NCI-H2227 (cell line): ENCODE measurements at regions not wholly inside any gene's neighbourhood (a gene's known extent, or its start where the extent isn't known, plus 50 kb on each side); places are given as distances from the start of the nearest gene placed in this dataset.
A peak's percentile ranks its signal among the peaks of the same experiment; 100 is the strongest.

Experiments used
- DNase-seq: peaks from one replicate; lab custom pipeline; 2025; ENCODE audit not compliant: unreplicated experiment; lab: John Stamatoyannopoulos, UW

GRCh38 chr2:79359419-79359818, 153.4 kb upstream of the CTNNA2 start:
- no peak for DNase-seq

DNA sequence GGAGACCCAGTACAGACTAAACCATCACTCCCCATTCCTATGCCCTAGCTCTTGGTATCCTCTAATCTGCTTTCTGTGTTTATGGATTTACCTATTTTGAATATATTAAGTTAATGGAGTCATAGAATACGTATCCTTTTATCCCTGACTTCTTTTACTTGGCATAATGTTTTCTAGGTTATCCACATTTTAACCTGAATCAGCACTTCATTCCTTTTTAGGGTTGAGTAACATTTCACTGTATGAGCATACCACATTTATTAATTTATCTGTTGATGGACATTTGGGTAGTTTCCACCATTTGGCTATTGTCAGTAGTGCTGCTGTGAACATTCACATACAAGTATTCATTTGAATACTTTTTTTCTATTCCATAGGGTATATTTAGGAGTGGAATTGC, 157.3 kb upstream of the CTNNA2 start:
- DNase-seq = no peak

DNA sequence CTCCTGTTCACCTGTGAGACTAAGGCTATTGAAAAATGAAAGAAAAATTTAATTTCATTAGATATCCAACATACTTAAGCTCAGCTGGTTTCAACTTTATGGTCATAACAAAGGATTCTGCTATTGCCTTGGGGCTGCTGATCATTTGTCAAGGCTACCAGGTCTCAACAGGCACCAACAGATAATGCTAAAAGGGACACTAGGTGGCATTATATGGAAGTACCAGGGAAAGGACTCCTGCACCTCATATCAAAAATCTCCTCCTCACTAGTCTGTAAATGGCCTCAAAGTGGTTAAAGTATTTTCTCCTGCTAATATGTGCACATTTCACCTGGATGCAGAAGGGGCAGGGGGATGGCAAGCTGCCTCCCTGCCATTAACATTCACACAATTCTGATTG, 167.9 kb upstream of the REG3A start:
- DNase-seq = no peak

GRCh38 chr2:79320871-79321270, 161.3 kb upstream of the REG3A start:
- no peak for DNase-seq

GRCh38 chr2:79294994-79295393, 135.4 kb upstream of the REG3A start:
- no peak for DNase-seq

DNA sequence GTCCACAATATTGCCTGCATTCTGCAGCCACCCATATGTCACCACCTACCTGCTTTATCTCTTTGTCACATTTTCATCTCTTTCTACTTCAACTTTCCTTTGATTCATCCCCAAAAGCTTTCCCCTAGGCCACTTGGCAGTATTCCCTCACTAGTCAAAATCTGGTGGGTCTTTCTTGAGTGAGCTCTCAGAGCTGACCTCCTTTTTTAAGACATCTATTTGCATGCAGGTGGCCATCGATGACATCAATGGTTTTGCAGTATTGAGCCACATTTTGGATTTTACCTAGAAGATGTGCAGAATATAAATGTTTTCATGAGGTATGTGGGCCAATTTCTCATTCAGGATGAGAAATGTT, 133.4 kb upstream of the REG3A start:
- no peak for DNase-seq

GRCh38 chr2:79292239-79292957, 132.8 kb upstream of the REG3A start:
- peak; percentile 20 for DNase-seq

- DNase-seq = no peak
Observed at GRCh38 chr2:79275863-79276262, 116.3 kb upstream of the REG3A start.

- no peak for DNase-seq
Observed at GRCh38 chr2:79275197-79275596, 115.6 kb upstream of the REG3A start.

GRCh38 chr2:79272616-79273015, 113.1 kb upstream of the REG3A start:
- no peak for DNase-seq

DNA sequence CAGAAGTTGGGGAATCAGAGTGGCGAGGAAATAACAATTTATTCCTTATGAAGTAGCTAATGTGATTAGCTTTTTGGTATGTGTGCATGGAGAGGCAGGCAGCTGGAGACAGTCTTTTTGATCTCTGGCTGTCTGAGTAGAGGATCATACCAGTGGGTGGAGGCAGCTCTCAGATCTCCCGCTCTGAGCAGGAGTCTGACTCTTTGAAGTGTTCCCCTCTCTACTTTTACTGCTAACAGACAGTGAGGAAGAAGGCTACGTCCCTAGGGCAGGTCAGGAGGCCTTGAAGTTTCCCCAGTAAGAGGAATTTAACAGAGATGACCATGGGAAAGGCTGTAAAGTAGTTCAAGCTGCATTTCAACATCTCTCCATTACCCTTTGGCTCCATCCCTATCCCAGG, 111.9 kb upstream of the REG3A start:
- no peak for DNase-seq

- no peak for DNase-seq
Observed at GRCh38 chr2:79260848-79261247, 101.3 kb upstream of the REG3A start.

GRCh38 chr2:79259959-79260358, 100.4 kb upstream of the REG3A start:
- DNase-seq = no peak

DNA sequence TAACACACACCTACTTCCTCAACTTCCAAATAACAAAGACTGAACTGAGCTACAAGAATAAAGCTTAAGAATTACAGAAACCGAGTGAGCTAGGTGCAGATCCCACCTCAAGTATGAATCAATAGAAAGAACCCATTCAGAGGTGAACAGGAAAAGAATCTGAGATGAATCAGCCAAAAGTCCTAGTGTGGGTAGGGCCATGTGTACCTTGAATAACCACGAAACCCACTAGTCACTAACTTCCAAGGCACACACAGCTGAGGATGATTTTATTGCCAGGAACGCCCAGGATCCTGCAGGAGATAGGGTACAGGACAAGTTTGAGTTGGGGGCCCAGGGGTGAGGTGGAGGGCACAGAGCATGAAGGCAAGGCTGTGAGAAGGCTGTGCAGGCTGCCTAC, 99.7 kb upstream of the REG3A start:
- DNase-seq = no peak

- no peak for DNase-seq
Observed at GRCh38 chr2:79253243-79253774, 93.8 kb upstream of the REG3A start.

DNA sequence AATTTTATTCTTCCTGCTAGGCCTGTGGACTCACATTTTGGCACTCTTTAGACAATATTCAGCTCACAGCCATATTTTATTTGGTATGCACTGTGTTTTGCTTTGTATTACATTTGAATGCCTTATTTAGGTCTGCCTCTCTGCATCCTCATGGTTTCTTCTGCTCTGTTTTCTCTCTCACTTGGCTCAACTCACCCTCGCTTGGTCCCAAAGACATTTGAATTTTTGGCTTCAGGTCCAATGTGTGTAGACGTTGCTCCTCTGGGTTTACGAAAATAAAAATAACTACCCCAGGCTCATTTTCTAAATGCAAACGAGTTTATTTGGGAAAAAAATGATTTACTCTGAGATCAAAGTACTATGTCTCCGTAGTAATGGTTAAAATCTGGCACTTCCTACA, 91.1 kb upstream of the REG3A start:
- DNase-seq = no peak

DNA sequence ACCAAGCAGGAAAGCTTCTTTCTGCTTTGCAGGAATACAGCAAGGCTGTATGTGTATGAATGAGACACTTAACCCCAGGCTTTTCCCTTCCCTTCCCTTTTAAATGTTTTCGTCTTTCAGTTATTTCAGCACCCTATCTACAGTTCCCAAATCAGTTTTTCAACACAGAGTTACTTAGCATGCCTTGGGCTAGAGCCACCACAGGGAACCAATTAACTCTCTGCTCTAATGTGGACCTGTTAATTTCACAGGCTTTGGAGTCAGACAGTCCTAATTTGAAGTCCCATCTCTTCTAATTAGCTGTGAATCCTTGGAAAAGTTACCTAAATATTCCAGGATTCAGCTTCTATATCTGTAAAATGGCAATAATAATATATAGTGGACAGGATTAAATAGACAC, 89.2 kb upstream of the REG3A start:
- no peak for DNase-seq

DNA sequence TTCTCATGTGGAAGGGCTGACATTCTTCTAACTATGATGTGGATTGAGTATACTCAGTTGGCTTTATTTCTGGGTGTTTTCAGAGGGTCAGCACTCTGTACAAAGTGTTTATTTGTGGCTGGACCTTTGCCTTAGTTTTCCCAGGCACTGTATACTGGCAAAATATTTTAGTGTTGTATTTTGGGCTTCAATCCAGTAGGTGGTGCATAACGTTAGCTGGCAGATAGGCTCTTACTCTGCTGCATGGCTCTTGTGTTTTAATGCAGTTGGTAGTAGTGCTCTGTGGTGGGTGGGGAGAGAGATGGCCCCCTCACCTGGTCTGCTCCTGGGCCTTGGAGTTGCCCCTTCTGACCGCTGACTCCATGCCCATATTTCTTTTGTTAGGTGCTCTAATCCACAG, 75.6 kb upstream of the REG3A start:
- DNase-seq = no peak

DNA sequence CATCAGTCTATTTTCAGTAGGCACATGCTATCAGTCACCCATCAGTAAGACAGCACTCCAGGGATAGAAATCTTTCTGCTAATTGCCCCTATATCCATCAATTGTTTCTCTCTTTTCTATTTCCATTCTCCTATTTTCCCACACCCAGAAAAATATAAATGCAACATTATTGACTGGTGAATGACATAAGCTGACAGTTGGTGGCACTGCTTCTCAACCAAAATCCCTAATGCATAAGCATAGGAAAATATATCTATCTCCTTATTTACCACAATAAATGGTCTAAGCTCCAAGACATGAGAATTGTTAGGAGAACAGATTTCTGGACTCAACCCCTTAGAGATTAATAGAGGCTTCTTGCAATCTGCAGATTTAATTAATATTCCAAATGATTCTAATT, 64.0 kb upstream of the REG3A start:
- DNase-seq = peak; percentile 18

DNA sequence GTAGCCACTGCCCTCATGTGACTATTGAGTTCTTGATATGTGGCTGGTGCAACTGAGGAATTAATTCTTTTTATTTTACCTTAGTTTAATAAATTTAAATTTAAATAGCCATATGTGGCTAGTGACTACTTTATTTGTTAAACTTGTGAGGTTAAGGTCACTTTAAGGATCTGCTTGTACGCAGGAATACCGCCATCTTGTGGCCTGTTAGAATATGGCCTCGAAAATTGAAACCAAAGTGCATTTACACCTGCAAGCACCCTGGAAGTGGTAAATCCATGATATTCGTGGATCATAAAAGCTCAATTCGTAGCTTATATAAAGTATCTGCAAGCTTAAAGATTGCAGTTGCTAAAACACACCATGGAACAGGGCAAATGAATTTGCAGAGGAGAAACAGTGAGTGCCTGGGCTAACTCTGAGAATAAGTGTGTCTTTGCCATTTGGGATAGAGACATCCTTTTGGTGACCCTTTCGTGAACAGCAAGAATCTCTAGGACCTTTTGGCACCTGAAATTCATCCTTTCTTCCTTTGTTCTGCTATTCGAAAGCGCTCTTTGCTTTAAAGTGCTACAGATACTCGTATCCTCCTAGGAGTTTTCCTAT, 59.9 kb upstream of the REG3A start:
- DNase-seq = peak; percentile 80

DNA sequence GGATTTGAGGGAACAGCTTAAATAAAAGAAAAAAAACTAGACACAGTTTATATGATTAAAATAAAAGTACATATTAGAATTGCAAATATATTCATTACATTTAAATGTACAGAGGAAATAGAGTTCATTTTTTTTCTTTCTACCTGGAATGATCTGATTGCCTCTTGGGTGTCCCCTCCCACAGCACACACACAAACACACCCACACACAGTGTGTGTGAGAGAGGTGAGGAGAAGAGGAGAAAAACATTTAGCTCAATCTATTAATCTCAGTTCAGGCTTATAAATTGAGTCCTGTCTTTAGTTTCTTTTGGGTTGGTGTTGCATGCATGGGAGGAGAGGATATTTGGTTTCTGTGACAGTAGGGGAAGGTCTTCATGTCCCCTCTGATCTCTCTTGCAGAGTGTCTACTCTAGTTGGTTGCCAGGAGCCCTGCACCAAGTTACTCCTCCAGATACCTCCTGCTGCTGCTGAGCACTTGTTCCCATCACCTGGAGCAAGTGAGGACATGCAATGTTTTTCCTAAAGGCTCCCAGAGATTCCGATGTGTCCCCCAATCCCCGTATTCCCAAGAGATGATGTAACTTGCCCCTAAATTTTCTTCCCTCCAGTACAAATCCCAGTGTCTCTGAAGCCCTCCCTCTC, 50.8 kb upstream of the REG3A start:
- DNase-seq = no peak
